ENCODE measurements at regions not wholly inside any gene's neighbourhood (a gene's known extent, or its start where the extent isn't known, plus 50 kb on each side); places are given as distances from the start of the nearest gene placed in this dataset.

DNA sequence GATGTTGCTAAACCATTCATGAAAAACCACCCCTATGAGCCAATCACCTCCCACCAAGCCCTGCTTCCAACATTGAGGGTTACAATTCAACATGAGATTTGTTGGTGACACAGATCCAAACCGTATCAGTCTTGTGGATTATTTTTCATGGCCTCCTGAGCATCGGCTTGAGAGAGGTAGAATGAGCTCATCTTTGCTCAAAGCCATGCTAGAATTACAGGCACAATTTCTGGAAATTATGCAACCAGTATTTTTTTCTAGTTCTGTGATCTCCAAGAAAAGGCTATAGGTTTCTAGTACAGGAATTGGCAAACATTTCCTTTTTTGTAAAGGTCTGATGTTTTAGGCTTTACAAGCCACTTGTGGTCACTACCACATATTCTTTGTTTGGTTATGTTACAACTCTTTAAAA, 219.4 kb downstream of the DUSP10 start:
- TF ChIP-seq ELF4 (CRISPR knock-in tag; IDR thresholded peaks at IDR 0.05; ENCODE audit: borderline replicate concordance) (no peak), JUNB (CRISPR knock-in tag; IDR thresholded peaks at IDR 0.05; ENCODE audit: borderline replicate concordance) (no peak)

Measured in HepG2 (cell line).